Muscle of leg (tissue), 3 donors: ENCODE measurements at regions not wholly inside any gene's neighbourhood (a gene's known extent, or its start where the extent isn't known, plus 50 kb on each side); places are given as distances from the start of the nearest gene placed in this dataset.
"Not testable (repeated sequence)": the region's sequence is repeated elsewhere in the genome, so short reads cannot be mapped to it uniquely, and the experiment has no call there.

Experiments used
- DNase-seq: peaks from one replicate; pipeline ENCODE4 v3.0.0; 2013
- H3K27ac ChIP-seq: one replicate; pipeline ENCODE4 v1.5.1; 2013; ENCODE audit warnings: mild to moderate bottlenecking, low read length, control low read depth
- H3K27me3 ChIP-seq: one replicate; pipeline ENCODE4 v1.6.1; 2013; ENCODE audit warnings: low read length; ENCODE audit not compliant: control insufficient read depth, insufficient read depth
- H3K36me3 ChIP-seq: one replicate; pipeline ENCODE4 v1.6.1; 2013; ENCODE audit warnings: low read length; ENCODE audit not compliant: control insufficient read depth, insufficient read depth
- H3K4me1 ChIP-seq: one replicate; pipeline ENCODE4 v1.6.1; 2013; ENCODE audit warnings: low read length; ENCODE audit not compliant: control insufficient read depth, insufficient read depth
- H3K4me3 ChIP-seq: one replicate; pipeline ENCODE4 v1.5.1; 2013; ENCODE audit warnings: low read length, control low read depth
- H3K9me3 ChIP-seq: replicated peaks from 2 replicates; pipeline ENCODE4 v1.6.1; 2013; ENCODE audit warnings: low read depth, low read length; ENCODE audit not compliant: control insufficient read depth
- WGBS: methylation state at CpG from one replicate; pipeline ENCODE4 v1.1.5; 2013; ENCODE audit warnings: missing lambda C conversion rate; ENCODE audit not compliant: insufficient coverage; 5-methylcytosine and 5-hydroxymethylcytosine counted together

DNA sequence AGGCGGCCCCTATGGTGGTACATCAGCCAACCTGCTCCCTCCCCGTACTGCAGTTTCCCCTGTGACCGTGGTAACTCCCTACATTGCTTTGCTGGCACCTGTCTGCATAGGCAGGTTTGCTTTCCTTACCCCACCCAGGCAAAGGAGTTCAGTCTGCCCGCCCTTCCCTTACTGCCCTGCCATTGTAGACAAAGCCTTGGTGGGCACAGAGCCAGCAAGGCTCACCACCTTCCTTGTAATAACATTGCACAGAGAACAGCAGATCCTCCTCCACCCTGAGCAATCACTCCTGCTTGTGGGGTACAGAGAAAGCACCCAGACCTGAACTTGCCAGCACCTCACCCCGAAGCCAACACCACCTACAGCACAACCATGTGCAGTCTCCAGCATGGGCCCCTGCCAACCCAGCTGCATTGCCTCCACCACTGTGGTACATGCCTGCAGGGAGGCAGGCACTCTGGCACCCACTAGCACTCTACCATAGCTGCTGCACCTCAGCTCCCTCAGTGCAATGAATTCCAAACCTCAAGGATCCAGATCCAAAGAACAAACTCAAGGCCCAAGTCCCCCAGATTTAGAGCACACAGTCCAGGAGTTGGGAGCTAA, 192.7 kb upstream of the KCNMB2 start:
- H3K4me1 ChIP-seq, result peaks cover 3% of the 10 kb centered on the region
- no peaks in the 10 kb centered on the region for H3K27me3 ChIP-seq
- H3K36me3 ChIP-seq, result no peaks in the 10 kb centered on the region
- 95% methylated on average over 5 of the region's 5 CpGs for WGBS
- no peak overlapping the region for H3K27ac ChIP-seq
- no peak for DNase-seq
- H3K9me3 ChIP-seq, result no peaks in the 10 kb centered on the region
- no peak overlapping the region for H3K4me3 ChIP-seq

DNA sequence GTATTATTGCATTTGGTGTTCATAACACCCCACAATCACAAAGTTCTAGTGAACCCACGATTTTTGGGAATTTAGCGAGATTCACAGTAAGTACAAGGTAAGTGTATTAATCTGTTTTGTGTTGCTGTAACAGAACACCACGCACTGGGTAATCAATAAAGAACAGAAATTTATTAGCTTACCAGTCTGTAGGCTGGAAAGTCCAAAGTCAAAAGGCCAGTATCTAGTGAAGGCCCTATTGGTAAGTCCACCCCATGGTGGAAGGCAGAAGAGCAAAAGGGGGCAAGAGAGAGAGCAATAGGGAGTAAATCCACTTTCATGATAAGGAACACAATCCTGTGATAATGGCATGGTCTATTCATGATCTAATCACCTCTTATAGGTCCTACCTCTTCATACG, 190.3 kb upstream of the KCNMB2 start:
- Histone ChIP-seq H3K36me3 (no peaks in the 10 kb centered on the region), H3K4me3 (no peak overlapping the region), H3K9me3 (no peaks in the 10 kb centered on the region), H3K27me3 (no peaks in the 10 kb centered on the region), H3K27ac (no peak overlapping the region), H3K4me1 (peaks cover 3% of the 10 kb centered on the region)
- DNase-seq, result no peak
- 100% methylated on average over 1 of the region's 4 CpGs for WGBS

- H3K4me1 ChIP-seq, H3K4me3 ChIP-seq, H3K9me3 ChIP-seq, H3K27ac ChIP-seq, H3K27me3 ChIP-seq, DNase-seq, H3K36me3 ChIP-seq: not testable (repeated sequence)
- whole genome bisulfite sequencing, result 95% methylated on average over 5 of the region's 11 CpGs
These were observed 187.5 kb upstream of the KCNMB2 start for GRCh38 chr3:178348561-178349217.

DNA sequence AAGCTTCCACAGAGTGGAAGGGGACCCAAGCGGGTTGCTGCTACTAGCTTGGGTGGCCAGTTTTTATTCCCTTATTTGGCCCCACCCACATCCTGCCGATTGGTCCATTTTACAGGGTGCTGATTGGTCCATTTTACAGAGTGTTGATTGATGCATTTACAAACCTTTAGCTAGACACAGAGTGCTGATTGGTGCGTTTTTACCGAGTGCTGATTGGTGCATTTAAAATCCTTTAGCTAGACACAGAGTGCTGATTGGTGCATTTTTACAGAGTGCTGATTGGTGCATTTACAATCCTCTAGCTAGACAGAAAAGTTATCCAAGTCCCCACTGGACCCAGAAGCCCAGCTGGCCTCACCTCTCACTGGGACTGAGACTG, 187.0 kb upstream of the KCNMB2 start:
- DNase-seq, H3K4me1 ChIP-seq, H3K9me3 ChIP-seq, H3K27ac ChIP-seq, H3K36me3 ChIP-seq, H3K4me3 ChIP-seq, H3K27me3 ChIP-seq: not testable (repeated sequence)
- 100% methylated on average over 3 of the region's 4 CpGs for WGBS

DNA sequence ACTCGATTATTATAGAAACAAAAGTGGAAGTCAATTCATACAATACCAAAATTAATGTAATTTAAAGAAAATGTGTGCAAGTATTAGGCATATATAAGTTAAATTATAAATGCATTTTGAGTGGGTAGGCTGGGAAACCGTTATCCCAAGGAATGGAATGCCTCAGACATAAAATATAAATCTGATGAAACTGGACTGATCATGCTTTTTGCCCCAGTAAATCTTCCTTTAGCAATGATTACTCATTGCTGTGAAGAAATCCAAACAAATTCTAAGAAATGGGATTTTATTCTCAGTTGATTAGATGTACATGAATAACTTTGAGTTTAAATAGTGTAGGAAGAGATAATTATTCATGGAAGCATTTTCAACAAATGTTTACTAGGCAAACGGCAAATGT, 185.5 kb upstream of the KCNMB2 start:
- Histone ChIP-seq H3K27me3 (no peaks in the 10 kb centered on the region), H3K36me3 (no peaks in the 10 kb centered on the region), H3K9me3 (no peaks in the 10 kb centered on the region), H3K27ac (no peak overlapping the region), H3K4me3 (no peak overlapping the region), H3K4me1 (peaks cover 4% of the 10 kb centered on the region)
- no CpG with 5 or more reads among the region's 3 CpGs for WGBS
- DNase-seq, result no peak

DNA sequence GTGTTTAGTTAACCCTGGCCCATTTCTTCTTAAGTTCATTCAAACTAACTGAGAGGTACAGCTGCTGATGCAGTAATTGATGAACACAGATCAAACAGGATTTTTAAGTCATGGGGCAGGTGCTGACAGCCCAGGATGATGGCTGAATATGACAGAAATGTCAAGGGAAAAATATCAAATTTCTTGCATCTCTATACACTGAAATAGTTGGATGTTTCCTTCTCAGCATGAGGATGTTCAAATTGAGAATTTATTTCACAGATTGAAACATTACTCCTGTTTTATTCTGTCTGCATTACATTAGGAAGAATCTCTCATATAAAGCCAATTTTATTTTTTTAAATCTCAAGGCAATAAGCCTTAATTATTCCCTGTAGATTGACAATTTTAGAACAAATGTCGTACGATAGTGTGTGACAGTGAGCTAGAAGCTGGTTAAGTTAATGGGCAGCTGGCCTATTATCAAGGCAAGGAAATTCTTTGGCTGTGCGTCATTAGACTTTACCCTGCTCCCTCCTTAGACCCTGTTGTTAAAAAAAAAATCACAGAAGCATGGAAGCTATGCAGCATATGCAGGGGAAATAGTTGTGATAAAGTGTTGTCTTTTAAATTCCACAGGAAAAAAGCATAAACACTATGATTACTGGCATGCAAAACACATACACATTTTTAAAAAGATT, 183.8 kb upstream of the KCNMB2 start:
- DNase-seq, result peak; percentile 71
- WGBS, result no CpG with 5 or more reads among the region's 3 CpGs
- no peak overlapping the region for H3K27ac ChIP-seq

DNA sequence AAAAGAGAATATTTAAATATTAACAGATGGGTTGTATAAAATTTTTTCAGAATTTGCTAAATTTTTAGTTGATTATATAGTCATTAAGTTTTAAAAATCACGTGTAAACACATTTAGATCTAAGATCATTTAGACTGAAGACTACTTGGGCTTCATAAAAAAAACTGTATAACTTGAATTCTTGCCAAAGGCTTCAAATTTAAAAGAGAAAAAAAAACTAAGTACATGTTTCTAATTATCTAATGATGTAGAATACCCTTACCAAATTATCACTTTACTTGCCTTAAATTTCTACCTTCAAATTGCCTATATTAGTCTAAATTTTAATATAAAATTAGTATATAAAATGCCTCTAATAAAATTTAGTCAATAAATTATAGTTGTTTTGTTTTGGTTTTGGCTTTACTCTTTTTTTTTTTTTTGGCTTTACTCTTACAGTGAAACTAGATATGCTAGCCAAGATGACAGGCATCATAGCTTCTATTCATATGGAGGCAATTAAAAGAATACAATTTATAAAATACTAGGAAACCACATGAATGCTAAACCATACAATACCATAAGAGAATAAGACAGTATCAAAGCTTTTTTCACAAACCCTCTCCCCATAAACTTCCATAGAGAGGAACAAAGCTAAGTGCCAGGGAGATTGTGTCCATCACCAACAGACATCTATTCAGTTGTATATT, 183.1 kb upstream of the KCNMB2 start:
- whole genome bisulfite sequencing, result no CpG with 5 or more reads among the region's 1 CpG
- Histone ChIP-seq H3K4me1 (peaks cover 4% of the 10 kb centered on the region), H3K4me3 (no peak overlapping the region), H3K9me3 (no peaks in the 10 kb centered on the region), H3K27me3 (no peaks in the 10 kb centered on the region), H3K36me3 (no peaks in the 10 kb centered on the region), H3K27ac (no peak overlapping the region)
- peak; percentile 50 for DNase-seq

More for the DNA sequence above, 183.8 kb upstream of the KCNMB2 start:
- Histone ChIP-seq H3K4me1 (peaks cover 4% of the 10 kb centered on the region), H3K36me3 (no peaks in the 10 kb centered on the region), H3K4me3 (no peak overlapping the region), H3K27me3 (no peaks in the 10 kb centered on the region), H3K9me3 (no peaks in the 10 kb centered on the region)

DNA sequence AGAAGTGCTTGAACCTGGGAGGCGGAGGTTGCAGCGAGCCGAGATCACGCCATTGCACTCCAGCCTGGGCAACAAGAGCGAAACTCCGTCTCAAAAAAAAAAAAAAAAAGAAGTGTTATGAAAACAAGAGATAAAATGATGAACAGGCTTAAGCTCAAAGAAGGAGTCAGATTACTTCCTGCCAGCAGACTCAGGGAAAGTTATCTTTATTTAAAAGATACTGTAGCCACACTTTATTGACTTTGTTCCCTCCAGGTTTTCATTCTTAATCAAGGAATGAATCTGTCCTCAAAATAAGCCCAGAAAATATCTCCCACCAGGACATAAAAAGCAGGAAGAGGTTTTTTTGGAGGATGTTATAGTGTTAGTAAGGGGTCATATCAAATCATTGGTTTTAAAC, 176.5 kb upstream of the KCNMB2 start:
- no peak overlapping the region for H3K4me3 ChIP-seq
- WGBS, result no CpG with 5 or more reads among the region's 6 CpGs
- no peak for DNase-seq
- H3K27ac ChIP-seq, result peak overlapping the region; percentile 13
- H3K27me3 ChIP-seq, result no peaks in the 10 kb centered on the region
- H3K4me1 ChIP-seq, result no peaks in the 10 kb centered on the region
- H3K36me3 ChIP-seq, result no peaks in the 10 kb centered on the region
- peaks cover 6% of the 10 kb centered on the region for H3K9me3 ChIP-seq

GRCh38 chr3:178363048-178363447, 173.2 kb upstream of the KCNMB2 start:
- WGBS, result no CpG with 5 or more reads among the region's 2 CpGs
- not testable (repeated sequence) for H3K27me3 ChIP-seq, H3K9me3 ChIP-seq, H3K27ac ChIP-seq, DNase-seq, H3K36me3 ChIP-seq, H3K4me1 ChIP-seq, H3K4me3 ChIP-seq
